ENCODE measurements at regions not wholly inside any gene's neighbourhood (a gene's known extent, or its start where the extent isn't known, plus 50 kb on each side); places are given as distances from the start of the nearest gene placed in this dataset.

GRCh38 chr2:64836566-64836965 is 152.6 kb upstream of the SLC1A4 start (continued):
- TF ChIP-seq ZNF512B (CRISPR knock-in tag; IDR thresholded peaks at IDR 0.05; ENCODE audit: borderline replicate concordance) = no peak
- no peak for TF ChIP-seq ZNF18 (CRISPR knock-in tag; IDR thresholded peaks at IDR 0.05; ENCODE audit: insufficient replicate concordance)
- TF ChIP-seq ZBTB7B (CRISPR knock-in tag; IDR thresholded peaks at IDR 0.05) = no peak
- TF ChIP-seq HMG20B (CRISPR knock-in tag; conservative IDR thresholded peaks at IDR 0.05) = no peak
- no peak for TF ChIP-seq ZMAT5 (CRISPR knock-in tag; IDR thresholded peaks at IDR 0.05; ENCODE audit: borderline replicate concordance, low read depth)
- TF ChIP-seq ERF (CRISPR knock-in tag; IDR thresholded peaks at IDR 0.05) = 0 out of 2 replicates have a peak, but pooled peaks have one; percentile 18
- TF ChIP-seq, protein P1, sequence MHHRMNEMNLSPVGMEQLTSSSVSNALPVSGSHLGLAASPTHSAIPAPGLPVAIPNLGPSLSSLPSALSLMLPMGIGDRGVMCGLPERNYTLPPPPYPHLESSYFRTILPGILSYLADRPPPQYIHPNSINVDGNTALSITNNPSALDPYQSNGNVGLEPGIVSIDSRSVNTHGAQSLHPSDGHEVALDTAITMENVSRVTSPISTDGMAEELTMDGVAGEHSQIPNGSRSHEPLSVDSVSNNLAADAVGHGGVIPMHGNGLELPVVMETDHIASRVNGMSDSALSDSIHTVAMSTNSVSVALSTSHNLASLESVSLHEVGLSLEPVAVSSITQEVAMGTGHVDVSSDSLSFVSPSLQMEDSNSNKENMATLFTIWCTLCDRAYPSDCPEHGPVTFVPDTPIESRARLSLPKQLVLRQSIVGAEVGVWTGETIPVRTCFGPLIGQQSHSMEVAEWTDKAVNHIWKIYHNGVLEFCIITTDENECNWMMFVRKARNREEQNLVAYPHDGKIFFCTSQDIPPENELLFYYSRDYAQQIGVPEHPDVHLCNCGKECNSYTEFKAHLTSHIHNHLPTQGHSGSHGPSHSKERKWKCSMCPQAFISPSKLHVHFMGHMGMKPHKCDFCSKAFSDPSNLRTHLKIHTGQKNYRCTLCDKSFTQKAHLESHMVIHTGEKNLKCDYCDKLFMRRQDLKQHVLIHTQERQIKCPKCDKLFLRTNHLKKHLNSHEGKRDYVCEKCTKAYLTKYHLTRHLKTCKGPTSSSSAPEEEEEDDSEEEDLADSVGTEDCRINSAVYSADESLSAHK (CRISPR knock-in tag; IDR thresholded peaks at IDR 0.05; ENCODE audit: borderline replicate concordance) = no peak
- no peak for TF ChIP-seq ZNF136 (CRISPR knock-in tag; IDR thresholded peaks at IDR 0.05; ENCODE audit: low read depth)
- TF ChIP-seq THRA (CRISPR knock-in tag; IDR thresholded peaks at IDR 0.05; ENCODE audit: borderline replicate concordance) = 0 out of 2 replicates have a peak, but pooled peaks have one; percentile 54
- TF ChIP-seq AHR (CRISPR knock-in tag; IDR thresholded peaks at IDR 0.05) = no peak
- TF ChIP-seq ZNF816 (CRISPR knock-in tag; IDR thresholded peaks at IDR 0.05; ENCODE audit: borderline replicate concordance) = 0 out of 2 replicates have a peak, but pooled peaks have one; percentile 54
- TF ChIP-seq POGK (CRISPR knock-in tag; conservative IDR thresholded peaks at IDR 0.05) = 0 out of 2 replicates have a peak, but pooled peaks have one; percentile 9
- no peak for TF ChIP-seq PAX8 (CRISPR knock-in tag; IDR thresholded peaks at IDR 0.05; ENCODE audit: borderline replicate concordance)
- TF ChIP-seq TAF1 (CRISPR knock-in tag; IDR thresholded peaks at IDR 0.05) = no peak
- no peak for TF ChIP-seq ZNF24 (IDR thresholded peaks at IDR 0.05)
- no peak for TF ChIP-seq NPAS2 (CRISPR knock-in tag; IDR thresholded peaks at IDR 0.05; ENCODE audit: borderline replicate concordance)
- no peak for TF ChIP-seq SMARCC2 (IDR thresholded peaks at IDR 0.05)
- TF ChIP-seq ONECUT2 (CRISPR knock-in tag; IDR thresholded peaks at IDR 0.05) = no peak
- TF ChIP-seq MED13 (CRISPR knock-in tag; IDR thresholded peaks at IDR 0.05) = no peak
- TF ChIP-seq FOXP1 (IDR thresholded peaks at IDR 0.05) = no peak
- TF ChIP-seq FOXP1 (CRISPR knock-in tag; IDR thresholded peaks at IDR 0.05) = peak; percentile 61; the same call in 1 of the 2 replicates

All from HepG2 (cell line).